A673 (cell line): ENCODE measurements at regions not wholly inside any gene's neighbourhood (a gene's known extent, or its start where the extent isn't known, plus 50 kb on each side); places are given as distances from the start of the nearest gene placed in this dataset.

Experiments used
- EZH2 ChIP-seq: fragments of 200-600 bp; sonication (generic); IDR thresholded peaks from 2 replicates; pipeline ENCODE4 v1.6.1; 2017; ENCODE audit warnings: borderline replicate concordance, low read depth, mild to moderate bottlenecking, mixed read lengths, antibody characterized with exemption, low read length; ENCODE audit not compliant: poor library complexity, severe bottlenecking
- TF ChIP-seq, protein P1 (sequence below): fragments of 300-800, 200-600 bp; sonication (generic); conservative IDR thresholded peaks from 2 replicates; pipeline ENCODE4 v1.5.1; 2017; ENCODE audit warnings: low read depth, mild to moderate bottlenecking, antibody characterized with exemption, low read length, moderate library complexity, mixed read lengths

DNA sequence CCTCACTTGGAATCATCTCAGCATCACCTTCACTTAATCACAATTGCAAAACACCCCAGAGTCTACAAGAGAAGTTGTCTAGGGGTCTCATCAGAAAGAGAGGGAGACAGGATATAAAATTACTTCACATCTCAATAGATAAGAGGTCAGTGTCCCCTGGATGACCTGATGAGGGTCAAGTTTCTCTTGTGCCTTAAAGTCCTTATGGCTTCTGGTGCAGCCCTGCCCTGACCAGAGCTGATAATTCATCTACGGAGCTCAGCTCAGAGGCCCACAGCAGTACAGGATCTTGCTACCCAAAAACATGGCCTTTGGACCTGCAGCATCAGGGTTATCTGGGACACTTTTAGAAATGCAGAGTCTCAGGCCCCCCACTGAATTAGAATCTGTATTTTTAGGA is 111.1 kb upstream of the GLI3 start:
- TF ChIP-seq, protein P1, sequence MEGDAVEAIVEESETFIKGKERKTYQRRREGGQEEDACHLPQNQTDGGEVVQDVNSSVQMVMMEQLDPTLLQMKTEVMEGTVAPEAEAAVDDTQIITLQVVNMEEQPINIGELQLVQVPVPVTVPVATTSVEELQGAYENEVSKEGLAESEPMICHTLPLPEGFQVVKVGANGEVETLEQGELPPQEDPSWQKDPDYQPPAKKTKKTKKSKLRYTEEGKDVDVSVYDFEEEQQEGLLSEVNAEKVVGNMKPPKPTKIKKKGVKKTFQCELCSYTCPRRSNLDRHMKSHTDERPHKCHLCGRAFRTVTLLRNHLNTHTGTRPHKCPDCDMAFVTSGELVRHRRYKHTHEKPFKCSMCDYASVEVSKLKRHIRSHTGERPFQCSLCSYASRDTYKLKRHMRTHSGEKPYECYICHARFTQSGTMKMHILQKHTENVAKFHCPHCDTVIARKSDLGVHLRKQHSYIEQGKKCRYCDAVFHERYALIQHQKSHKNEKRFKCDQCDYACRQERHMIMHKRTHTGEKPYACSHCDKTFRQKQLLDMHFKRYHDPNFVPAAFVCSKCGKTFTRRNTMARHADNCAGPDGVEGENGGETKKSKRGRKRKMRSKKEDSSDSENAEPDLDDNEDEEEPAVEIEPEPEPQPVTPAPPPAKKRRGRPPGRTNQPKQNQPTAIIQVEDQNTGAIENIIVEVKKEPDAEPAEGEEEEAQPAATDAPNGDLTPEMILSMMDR: no peak
- no peak for TF ChIP-seq EZH2
